ENCODE measurements at regions not wholly inside any gene's neighbourhood (a gene's known extent, or its start where the extent isn't known, plus 50 kb on each side); places are given as distances from the start of the nearest gene placed in this dataset.
A peak's percentile ranks its signal among the peaks of the same experiment; 100 is the strongest.

DNA sequence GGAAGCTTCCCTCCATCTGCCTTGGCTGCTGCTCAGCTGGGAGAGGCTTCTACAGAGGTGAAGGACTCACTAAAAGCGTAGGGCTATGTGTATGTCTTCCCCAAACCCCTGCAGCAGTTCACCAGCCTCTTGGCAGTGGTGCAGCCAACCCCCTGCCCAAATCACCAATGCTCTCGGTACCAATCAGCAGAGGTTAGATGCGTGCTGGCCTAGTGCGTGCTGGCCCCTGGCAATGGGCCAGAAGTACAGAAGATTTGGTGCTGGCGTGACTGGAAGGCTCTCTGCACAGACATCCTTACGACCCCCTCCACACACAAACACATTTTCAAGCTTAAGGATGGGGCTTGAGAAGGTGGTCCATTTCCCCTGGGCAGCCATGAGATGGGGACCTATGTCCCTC lies 79.0 kb downstream of the MRPL14 start:
- no peaks in the 10 kb centered on the region for H3K36me3 ChIP-seq (replicated peaks in 1 of 2; ENCODE audit: control insufficient read depth in 1 of 2, insufficient read depth in 2 of 2, low read length in 2 of 2)
- no peak overlapping the region for H3K27ac ChIP-seq (ENCODE audit: low read depth in 1 of 2, low read length in 2 of 2)
- no peak overlapping the region for H3K4me3 ChIP-seq (replicated peaks in 1 of 3; ENCODE audit: low read depth in 2 of 3, low read length in 3 of 3)
- H3K4me2 ChIP-seq (replicated peaks; ENCODE audit: extremely low read depth, low read length, poor library complexity, severe bottlenecking): no peak overlapping the region
- Mint-ChIP-seq H3K4me1 (peaks cover 34% of the 10 kb centered on the region), H3K9me3 (no peaks in the 10 kb centered on the region), H3K36me3 (peaks cover 0 to 3% of the 10 kb centered on the region in 2 donors), H3K4me3 (no peak overlapping the region), H3K27ac (no peak overlapping the region), H3K27me3 (ENCODE audit: low read depth in 3 of 3) (peaks cover 0 to 10% (median 5%) of the 10 kb centered on the region in 3 donors)
- no peaks in the 10 kb centered on the region for H3K79me2 ChIP-seq (ENCODE audit: insufficient read depth, low read length)
- H3K4me1 ChIP-seq (ENCODE audit: control insufficient read depth in 1 of 2, insufficient read depth in 2 of 2, low read length in 2 of 2): peaks cover 24 to 32% of the 10 kb centered on the region in 2 donors
- no peaks in the 10 kb centered on the region for H3K27me3 ChIP-seq (ENCODE audit: control insufficient read depth in 2 of 2, insufficient read depth in 2 of 2, low read length in 2 of 2)
- no peaks in the 10 kb centered on the region for H3K9me3 ChIP-seq (replicated peaks in 1 of 2; ENCODE audit: control insufficient read depth in 1 of 2, insufficient read depth in 1 of 2, low read length in 2 of 2)
- no peak overlapping the region for H3K9ac ChIP-seq (ENCODE audit: insufficient read depth, low read length, poor library complexity, severe bottlenecking)
- H4K20me1 ChIP-seq (ENCODE audit: insufficient read depth, low read length): no peaks in the 10 kb centered on the region
- intact Hi-C loops (cut with micrococcal nuclease): no loop called here
- no peak for DNase-seq
- TF ChIP-seq, protein P1, sequence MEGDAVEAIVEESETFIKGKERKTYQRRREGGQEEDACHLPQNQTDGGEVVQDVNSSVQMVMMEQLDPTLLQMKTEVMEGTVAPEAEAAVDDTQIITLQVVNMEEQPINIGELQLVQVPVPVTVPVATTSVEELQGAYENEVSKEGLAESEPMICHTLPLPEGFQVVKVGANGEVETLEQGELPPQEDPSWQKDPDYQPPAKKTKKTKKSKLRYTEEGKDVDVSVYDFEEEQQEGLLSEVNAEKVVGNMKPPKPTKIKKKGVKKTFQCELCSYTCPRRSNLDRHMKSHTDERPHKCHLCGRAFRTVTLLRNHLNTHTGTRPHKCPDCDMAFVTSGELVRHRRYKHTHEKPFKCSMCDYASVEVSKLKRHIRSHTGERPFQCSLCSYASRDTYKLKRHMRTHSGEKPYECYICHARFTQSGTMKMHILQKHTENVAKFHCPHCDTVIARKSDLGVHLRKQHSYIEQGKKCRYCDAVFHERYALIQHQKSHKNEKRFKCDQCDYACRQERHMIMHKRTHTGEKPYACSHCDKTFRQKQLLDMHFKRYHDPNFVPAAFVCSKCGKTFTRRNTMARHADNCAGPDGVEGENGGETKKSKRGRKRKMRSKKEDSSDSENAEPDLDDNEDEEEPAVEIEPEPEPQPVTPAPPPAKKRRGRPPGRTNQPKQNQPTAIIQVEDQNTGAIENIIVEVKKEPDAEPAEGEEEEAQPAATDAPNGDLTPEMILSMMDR (IDR thresholded peaks at IDR 0.05): no peak
- 100% methylated on average over 5 of the region's 6 CpGs for WGBS (ENCODE audit: insufficient coverage)
- no peak overlapping the region for H2AFZ ChIP-seq (ENCODE audit: insufficient read depth, low read depth, low read length, poor library complexity, severe bottlenecking)

DNA sequence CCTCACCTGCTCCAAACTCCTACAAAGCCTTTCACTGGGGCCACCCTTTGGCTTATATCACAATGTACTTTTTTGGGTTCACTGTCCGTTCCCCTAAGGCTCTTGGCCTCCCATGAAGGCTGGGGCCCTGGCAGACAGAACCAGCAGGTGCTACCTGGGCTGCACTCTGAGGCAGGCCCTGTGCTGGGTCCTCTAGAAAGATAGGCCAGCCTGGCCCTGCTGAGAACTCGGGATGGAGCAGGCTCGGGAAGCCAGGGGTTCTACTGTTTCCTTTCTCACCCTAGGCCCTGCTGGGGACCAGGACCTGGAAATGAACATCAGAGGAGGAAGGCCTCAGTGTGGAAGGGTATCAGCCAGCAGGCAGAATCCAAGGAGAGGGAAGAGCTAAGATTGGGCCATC lies 79.5 kb downstream of the MRPL14 start:
- no peak overlapping the region for H3K4me3 ChIP-seq (replicated peaks in 1 of 3; ENCODE audit: low read depth in 2 of 3, low read length in 3 of 3)
- Mint-ChIP-seq H3K9me3 (no peaks in the 10 kb centered on the region), H3K4me1 (peaks cover 34% of the 10 kb centered on the region), H3K27ac (peak overlapping the region in 1 of 7 donors; percentile 69), H3K27me3 (ENCODE audit: low read depth in 3 of 3) (peaks cover 0 to 10% (median 3%) of the 10 kb centered on the region in 3 donors), H3K36me3 (peaks cover 0 to 3% of the 10 kb centered on the region in 2 donors), H3K4me3 (no peak overlapping the region)
- no peaks in the 10 kb centered on the region for H4K20me1 ChIP-seq (ENCODE audit: insufficient read depth, low read length)
- H3K27ac ChIP-seq (ENCODE audit: low read depth in 1 of 2, low read length in 2 of 2): no peak overlapping the region
- TF ChIP-seq, protein P1 (IDR thresholded peaks at IDR 0.05): no peak
- intact Hi-C loops (cut with micrococcal nuclease): no loop called here
- no peak overlapping the region for H3K4me2 ChIP-seq (replicated peaks; ENCODE audit: extremely low read depth, low read length, poor library complexity, severe bottlenecking)
- no peak for DNase-seq
- no peak overlapping the region for H2AFZ ChIP-seq (ENCODE audit: insufficient read depth, low read depth, low read length, poor library complexity, severe bottlenecking)
- 100% methylated on average over 3 of the region's 3 CpGs for WGBS (ENCODE audit: insufficient coverage)
- H3K79me2 ChIP-seq (ENCODE audit: insufficient read depth, low read length): no peaks in the 10 kb centered on the region
- no peaks in the 10 kb centered on the region for H3K27me3 ChIP-seq (ENCODE audit: control insufficient read depth in 2 of 2, insufficient read depth in 2 of 2, low read length in 2 of 2)
- H3K4me1 ChIP-seq (ENCODE audit: control insufficient read depth in 1 of 2, insufficient read depth in 2 of 2, low read length in 2 of 2): peaks cover 19 to 32% of the 10 kb centered on the region in 2 donors
- H3K9ac ChIP-seq (ENCODE audit: insufficient read depth, low read length, poor library complexity, severe bottlenecking): no peak overlapping the region
- H3K9me3 ChIP-seq (replicated peaks in 1 of 2; ENCODE audit: control insufficient read depth in 1 of 2, insufficient read depth in 1 of 2, low read length in 2 of 2): no peaks in the 10 kb centered on the region
- H3K36me3 ChIP-seq (replicated peaks in 1 of 2; ENCODE audit: control insufficient read depth in 1 of 2, insufficient read depth in 2 of 2, low read length in 2 of 2): no peaks in the 10 kb centered on the region

Measured in CD14-positive monocyte (primary cell).